Left lung (tissue), 4 donors: ENCODE measurements at regions not wholly inside any gene's neighbourhood (a gene's known extent, or its start where the extent isn't known, plus 50 kb on each side); places are given as distances from the start of the nearest gene placed in this dataset.

Source experiments
- ATAC-seq: fragments of 200-7000 bp; cut with Tn5 transposase; one replicate; pipeline ENCODE4 v1.9.1; 2020; ENCODE audit warnings: moderate library complexity
- DNase-seq, 4 donors: peaks; one replicate each; pipeline ENCODE4 v3.0.0-alpha.2; 2013 to 2020
- H3K27ac ChIP-seq, 2 donors: fragments of 200-600 bp; sonication (generic) in 1 of 2; one replicate each; pipeline versions ENCODE4 v1.5.0 to v1.8.0; 2020 to 2021
- H3K27me3 ChIP-seq, 2 donors: fragments of 200-600 bp; sonication (generic) in 1 of 2; one replicate each; pipeline versions ENCODE4 v1.5.0 to v1.8.0; 2020 to 2021
- H3K36me3 ChIP-seq, 2 donors: fragments of 200-600 bp; sonication (generic) in 1 of 2; one replicate each; pipeline versions ENCODE4 v1.5.0 to v1.8.0; 2020 to 2021
- H3K4me1 ChIP-seq, 2 donors: fragments of 200-600 bp; one replicate each; pipeline ENCODE4 v1.8.0; 2021
- H3K4me3 ChIP-seq, 2 donors: fragments of 200-600 bp; sonication (generic) in 1 of 2; one replicate each; pipeline versions ENCODE4 v1.5.0 to v1.8.0; 2020 to 2021; ENCODE audit warnings: mild to moderate bottlenecking in 1 of 2
- H3K9me3 ChIP-seq, 2 donors: fragments of 200-600 bp; sonication (generic) in 1 of 2; one replicate each; pipeline versions ENCODE4 v1.5.0 to v1.8.0; 2020 to 2021
- intact Hi-C, 2 donors: fragments of 100-400 bp; cut with DNase I; formaldehyde crosslinking; loops; one replicate each; pipeline versions ENCODE4 v1.11.2 to v1.14.2; 2022
- TF ChIP-seq, protein P1 (sequence below), 2 donors: fragments of 200-600 bp; sonication (generic) in 1 of 2; IDR thresholded peaks; one replicate each; pipeline versions ENCODE4 v1.5.0 to v1.8.0; 2021; ENCODE audit warnings: antibody characterized with exemption in 2 of 2
- donor health status: DM: no; HTN: yes; CAD: no.
- donor health status: DM: no; HTN: no; CAD: no.

DNA sequence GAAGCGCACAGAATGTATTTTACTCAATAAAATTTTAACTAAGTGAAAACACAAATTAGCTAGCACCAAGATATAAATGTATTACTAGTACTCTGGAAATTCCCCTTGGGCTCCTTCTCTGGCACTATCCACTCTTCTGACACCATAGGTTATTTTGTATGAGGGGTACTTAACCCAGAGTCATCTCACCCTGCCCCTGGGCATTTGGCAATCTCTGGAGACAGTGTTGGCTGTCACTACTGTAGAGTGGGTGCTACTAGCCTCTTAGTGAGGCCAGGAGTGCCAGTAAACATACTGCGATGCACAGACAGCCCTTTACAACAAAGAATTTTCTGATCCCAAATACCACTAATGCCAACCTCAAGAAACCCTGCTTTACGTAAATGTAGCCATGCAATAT is 246.3 kb upstream of the KBTBD8 start:
- H3K9me3 ChIP-seq: no peaks in the 10 kb centered on the region
- no peaks in the 10 kb centered on the region for H3K36me3 ChIP-seq
- no peaks in the 10 kb centered on the region for H3K4me1 ChIP-seq
- DNase-seq: no peak
- H3K27ac ChIP-seq: no peak overlapping the region
- ATAC-seq: no peak
- no peak overlapping the region for H3K4me3 ChIP-seq
- no peaks in the 10 kb centered on the region for H3K27me3 ChIP-seq
- intact Hi-C loops: no loop called here
- TF ChIP-seq, protein P1, sequence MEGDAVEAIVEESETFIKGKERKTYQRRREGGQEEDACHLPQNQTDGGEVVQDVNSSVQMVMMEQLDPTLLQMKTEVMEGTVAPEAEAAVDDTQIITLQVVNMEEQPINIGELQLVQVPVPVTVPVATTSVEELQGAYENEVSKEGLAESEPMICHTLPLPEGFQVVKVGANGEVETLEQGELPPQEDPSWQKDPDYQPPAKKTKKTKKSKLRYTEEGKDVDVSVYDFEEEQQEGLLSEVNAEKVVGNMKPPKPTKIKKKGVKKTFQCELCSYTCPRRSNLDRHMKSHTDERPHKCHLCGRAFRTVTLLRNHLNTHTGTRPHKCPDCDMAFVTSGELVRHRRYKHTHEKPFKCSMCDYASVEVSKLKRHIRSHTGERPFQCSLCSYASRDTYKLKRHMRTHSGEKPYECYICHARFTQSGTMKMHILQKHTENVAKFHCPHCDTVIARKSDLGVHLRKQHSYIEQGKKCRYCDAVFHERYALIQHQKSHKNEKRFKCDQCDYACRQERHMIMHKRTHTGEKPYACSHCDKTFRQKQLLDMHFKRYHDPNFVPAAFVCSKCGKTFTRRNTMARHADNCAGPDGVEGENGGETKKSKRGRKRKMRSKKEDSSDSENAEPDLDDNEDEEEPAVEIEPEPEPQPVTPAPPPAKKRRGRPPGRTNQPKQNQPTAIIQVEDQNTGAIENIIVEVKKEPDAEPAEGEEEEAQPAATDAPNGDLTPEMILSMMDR (IDR thresholded peaks at IDR 0.05): no peak

DNA sequence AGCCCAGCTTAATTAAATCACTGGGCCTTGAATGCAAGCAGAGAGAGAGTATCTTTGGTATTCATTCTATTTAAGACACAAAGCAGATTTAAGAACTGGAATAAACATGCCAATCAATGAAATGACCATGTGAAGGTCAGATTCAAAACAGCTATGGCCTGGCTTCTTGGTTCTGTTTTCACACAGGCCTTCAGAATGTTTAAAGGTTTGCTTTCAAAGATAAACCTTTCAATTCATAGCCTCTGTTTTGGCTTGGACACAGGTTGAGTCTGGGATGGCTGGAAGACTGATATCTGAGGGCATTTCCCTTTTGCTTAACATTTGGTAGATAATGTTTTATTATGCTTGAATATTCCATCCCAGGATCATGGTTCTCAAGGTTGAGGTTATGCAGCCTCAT is 244.4 kb upstream of the KBTBD8 start:
- TF ChIP-seq, protein P1 (IDR thresholded peaks at IDR 0.05): no peak
- DNase-seq: no peak
- Histone ChIP-seq H3K4me3 (no peak overlapping the region), H3K4me1 (no peaks in the 10 kb centered on the region), H3K27me3 (no peaks in the 10 kb centered on the region), H3K27ac (no peak overlapping the region), H3K36me3 (no peaks in the 10 kb centered on the region), H3K9me3 (no peaks in the 10 kb centered on the region)
- intact Hi-C loops: no loop called here
- no peak for ATAC-seq

DNA sequence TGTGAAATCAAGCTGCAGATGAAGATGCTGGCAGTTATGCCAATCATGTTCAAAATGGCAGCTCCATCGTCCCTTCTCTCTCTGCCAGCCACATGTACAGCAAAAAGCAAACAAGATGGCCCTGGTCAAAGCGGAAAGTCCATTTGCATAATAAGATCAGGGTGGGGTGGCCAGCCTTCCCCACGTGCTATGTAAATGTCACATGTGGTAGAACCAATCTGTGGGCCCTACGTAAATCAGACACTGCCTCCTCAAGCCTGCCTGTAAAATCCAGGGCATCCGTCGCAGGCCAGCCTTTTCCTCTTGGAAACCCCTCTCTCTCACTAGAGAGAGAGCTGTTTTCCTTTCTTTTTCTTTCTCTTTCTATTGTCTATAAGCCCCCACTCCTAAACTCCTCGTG is 243.5 kb upstream of the KBTBD8 start:
- intact Hi-C loops: no loop called here
- H3K27me3 ChIP-seq: no peaks in the 10 kb centered on the region
- ATAC-seq: no peak

DNA sequence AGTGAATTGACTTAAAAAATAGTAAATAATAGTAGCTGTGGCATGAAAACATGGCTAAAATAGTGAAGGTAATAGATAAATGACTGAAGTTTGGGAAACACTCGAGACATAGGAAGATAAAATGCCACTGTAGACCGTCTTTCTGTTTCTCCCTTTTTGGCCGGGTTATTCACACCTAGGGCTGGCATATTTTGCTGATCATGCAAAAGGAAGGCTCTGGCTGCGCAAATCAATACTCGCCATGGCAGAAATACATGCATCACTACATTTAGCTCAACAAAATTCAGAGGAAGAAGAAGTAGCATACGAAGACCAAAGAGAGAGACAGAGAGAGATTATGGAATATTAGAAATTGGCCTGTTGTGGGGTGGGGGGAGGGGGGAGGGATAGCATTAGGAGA is 242.2 kb upstream of the KBTBD8 start:
- TF ChIP-seq, protein P1 (IDR thresholded peaks at IDR 0.05): no peak
- Histone ChIP-seq H3K36me3 (no peaks in the 10 kb centered on the region), H3K9me3 (no peaks in the 10 kb centered on the region), H3K4me1 (no peaks in the 10 kb centered on the region), H3K27ac (no peak overlapping the region), H3K27me3 (no peaks in the 10 kb centered on the region), H3K4me3 (no peak overlapping the region)
- ATAC-seq: no peak
- no peak for DNase-seq
- intact Hi-C loops: no loop called here

More for the DNA sequence above, 243.5 kb upstream of the KBTBD8 start:
- H3K9me3 ChIP-seq: no peaks in the 10 kb centered on the region
- no peak overlapping the region for H3K4me3 ChIP-seq
- H3K27ac ChIP-seq: no peak overlapping the region
- no peaks in the 10 kb centered on the region for H3K36me3 ChIP-seq
- no peaks in the 10 kb centered on the region for H3K4me1 ChIP-seq
- TF ChIP-seq, protein P1 (IDR thresholded peaks at IDR 0.05): no peak
- DNase-seq: no peak

DNA sequence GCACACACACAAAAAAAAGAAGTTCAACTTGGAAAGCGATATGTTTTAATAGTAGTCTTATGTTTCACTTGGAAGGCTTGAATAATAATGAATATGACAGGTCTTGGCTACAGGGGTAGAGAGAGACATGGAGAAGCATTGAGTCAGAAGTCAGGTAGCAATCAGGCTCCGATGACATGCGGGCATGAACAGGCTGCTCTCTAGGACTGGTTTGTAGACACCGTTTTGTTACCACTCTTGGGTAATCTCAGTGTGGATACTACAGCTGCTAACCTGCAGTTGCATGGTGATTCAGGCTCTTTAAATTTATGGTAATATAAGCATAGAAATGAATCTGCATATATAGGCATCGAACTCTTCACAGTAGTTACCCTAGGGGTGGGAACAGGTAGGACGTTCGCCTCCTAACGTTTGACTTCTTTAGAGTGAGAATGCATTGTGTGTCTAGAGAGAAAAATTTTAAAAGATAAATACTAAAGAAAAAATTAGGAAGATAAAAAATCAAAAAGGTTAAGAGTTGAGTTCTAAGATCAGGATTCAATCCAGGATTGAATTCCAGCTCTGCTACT is 241.6 kb upstream of the KBTBD8 start:
- Histone ChIP-seq H3K4me3 (no peak overlapping the region), H3K27me3 (no peaks in the 10 kb centered on the region), H3K4me1 (no peaks in the 10 kb centered on the region), H3K27ac (no peak overlapping the region), H3K9me3 (no peaks in the 10 kb centered on the region), H3K36me3 (no peaks in the 10 kb centered on the region)
- TF ChIP-seq, protein P1 (IDR thresholded peaks at IDR 0.05): no peak
- intact Hi-C loops: no loop called here
- ATAC-seq (no peak), DNase-seq (no peak)
